Nephron progenitor cell (in vitro differentiated cells): ENCODE measurements at regions not wholly inside any gene's neighbourhood (a gene's known extent, or its start where the extent isn't known, plus 50 kb on each side); places are given as distances from the start of the nearest gene placed in this dataset.

Experiments used
- DNase-seq: peaks from one replicate; pipeline ENCODE4 v3.0.0; 2021
- H3K27ac Mint-ChIP-seq: 2 replicates; pipeline ENCODE4 v1.8.0; 2021; ENCODE audit warnings: mild to moderate bottlenecking, moderate library complexity, mixed read lengths
- H3K27me3 Mint-ChIP-seq: 2 replicates; pipeline ENCODE4 v1.8.0; 2021; ENCODE audit warnings: mild to moderate bottlenecking, low read depth, mixed read lengths; ENCODE audit not compliant: poor library complexity
- H3K36me3 Mint-ChIP-seq: 2 replicates; pipeline ENCODE4 v1.8.0; 2021; ENCODE audit warnings: low read depth, mixed read lengths
- H3K4me1 Mint-ChIP-seq: 2 replicates; pipeline ENCODE4 v1.8.0; 2021; ENCODE audit warnings: mixed read lengths
- H3K4me3 Mint-ChIP-seq: 2 replicates; pipeline ENCODE4 v1.8.0; 2021; ENCODE audit warnings: mild to moderate bottlenecking, moderate library complexity, mixed read lengths
- H3K9me3 Mint-ChIP-seq: 2 replicates; pipeline ENCODE4 v1.8.0; 2021; ENCODE audit warnings: mild to moderate bottlenecking, moderate library complexity, mixed read lengths
- TF ChIP-seq, protein P1 (sequence below): fragments of 200-600 bp; sonication (generic); IDR thresholded peaks from 2 replicates; pipeline ENCODE4 v1.5.0; 2021; ENCODE audit warnings: antibody characterized with exemption

DNA sequence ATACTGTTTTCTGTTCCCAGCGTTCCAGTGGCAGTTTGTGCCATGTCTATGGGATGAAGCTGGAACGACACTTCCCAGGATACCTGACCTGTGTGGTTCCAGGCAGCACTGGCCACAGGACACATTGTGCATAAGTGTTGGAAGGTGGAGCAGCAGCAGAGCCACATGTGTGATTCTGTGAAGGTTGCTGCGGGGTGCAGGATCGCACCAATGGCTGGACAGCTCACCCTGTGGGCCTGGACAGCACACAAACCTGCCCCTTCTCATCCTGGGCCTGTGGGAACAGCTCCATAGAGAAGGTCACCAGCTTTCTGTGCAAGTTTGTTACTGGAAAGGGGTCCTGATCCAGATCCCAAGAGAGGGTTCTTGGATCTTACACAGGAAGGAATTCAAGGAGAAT, 252.2 kb upstream of the RAB6C start:
- DNase-seq = no peak
- TF ChIP-seq, protein P1, sequence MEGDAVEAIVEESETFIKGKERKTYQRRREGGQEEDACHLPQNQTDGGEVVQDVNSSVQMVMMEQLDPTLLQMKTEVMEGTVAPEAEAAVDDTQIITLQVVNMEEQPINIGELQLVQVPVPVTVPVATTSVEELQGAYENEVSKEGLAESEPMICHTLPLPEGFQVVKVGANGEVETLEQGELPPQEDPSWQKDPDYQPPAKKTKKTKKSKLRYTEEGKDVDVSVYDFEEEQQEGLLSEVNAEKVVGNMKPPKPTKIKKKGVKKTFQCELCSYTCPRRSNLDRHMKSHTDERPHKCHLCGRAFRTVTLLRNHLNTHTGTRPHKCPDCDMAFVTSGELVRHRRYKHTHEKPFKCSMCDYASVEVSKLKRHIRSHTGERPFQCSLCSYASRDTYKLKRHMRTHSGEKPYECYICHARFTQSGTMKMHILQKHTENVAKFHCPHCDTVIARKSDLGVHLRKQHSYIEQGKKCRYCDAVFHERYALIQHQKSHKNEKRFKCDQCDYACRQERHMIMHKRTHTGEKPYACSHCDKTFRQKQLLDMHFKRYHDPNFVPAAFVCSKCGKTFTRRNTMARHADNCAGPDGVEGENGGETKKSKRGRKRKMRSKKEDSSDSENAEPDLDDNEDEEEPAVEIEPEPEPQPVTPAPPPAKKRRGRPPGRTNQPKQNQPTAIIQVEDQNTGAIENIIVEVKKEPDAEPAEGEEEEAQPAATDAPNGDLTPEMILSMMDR = no peak
- Mint-ChIP-seq H3K4me1 (peaks cover 27% of the 10 kb centered on the region), H3K4me3 (no peak overlapping the region), H3K27ac (no peak overlapping the region), H3K36me3 (no peaks in the 10 kb centered on the region), H3K9me3 (no peaks in the 10 kb centered on the region), H3K27me3 (peaks cover 8% of the 10 kb centered on the region)

DNA sequence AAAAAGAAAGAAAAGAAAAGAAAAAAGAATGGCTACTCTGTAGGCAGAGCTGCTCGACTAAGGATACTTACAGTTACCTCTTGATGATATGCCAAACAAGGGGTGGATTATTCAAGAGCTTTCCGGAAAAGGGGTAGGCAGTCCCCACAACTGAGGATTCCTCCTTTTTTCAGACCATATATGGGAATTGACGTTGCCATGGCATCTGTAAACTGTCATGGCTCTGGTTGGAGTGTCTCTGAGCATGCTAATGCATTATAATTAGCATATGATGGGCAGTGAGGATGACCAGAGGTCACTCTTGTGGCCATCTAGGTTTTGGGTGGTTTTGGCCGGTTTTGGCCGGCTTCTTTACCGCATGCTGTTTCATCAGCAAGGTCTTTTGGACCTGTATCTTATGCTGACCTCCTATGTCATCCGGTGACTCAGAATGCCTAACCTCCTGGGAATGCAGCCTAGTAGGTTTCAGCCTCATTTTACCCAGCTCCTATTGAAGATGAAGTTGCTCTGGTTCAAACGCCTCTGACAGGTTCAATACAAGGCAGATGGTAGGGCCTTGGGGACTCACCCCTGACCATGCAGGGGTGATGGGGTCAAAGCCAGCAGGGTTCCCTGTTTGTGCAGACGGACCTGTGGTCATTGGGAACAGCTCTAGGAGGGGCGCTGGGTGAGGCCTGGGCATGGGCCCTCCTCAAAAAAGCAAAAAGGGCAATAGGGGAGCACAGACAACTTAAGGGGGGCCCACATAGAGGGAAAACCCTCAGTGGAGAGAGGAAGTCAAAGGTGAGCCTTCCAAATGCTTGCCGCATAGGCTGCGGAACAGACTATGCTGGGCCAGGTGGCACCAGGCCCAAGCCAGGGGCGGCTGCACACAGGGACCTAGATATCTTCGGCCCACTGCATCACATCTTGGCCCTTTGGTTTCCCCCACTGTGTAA, 251.2 kb upstream of the RAB6C start:
- Mint-ChIP-seq H3K4me1 (peaks cover 16% of the 10 kb centered on the region), H3K9me3 (no peaks in the 10 kb centered on the region), H3K27ac (no peak overlapping the region), H3K27me3 (peaks cover 8% of the 10 kb centered on the region), H3K4me3 (no peak overlapping the region), H3K36me3 (no peaks in the 10 kb centered on the region)
- TF ChIP-seq, protein P1 = no peak
- DNase-seq = no peak

DNA sequence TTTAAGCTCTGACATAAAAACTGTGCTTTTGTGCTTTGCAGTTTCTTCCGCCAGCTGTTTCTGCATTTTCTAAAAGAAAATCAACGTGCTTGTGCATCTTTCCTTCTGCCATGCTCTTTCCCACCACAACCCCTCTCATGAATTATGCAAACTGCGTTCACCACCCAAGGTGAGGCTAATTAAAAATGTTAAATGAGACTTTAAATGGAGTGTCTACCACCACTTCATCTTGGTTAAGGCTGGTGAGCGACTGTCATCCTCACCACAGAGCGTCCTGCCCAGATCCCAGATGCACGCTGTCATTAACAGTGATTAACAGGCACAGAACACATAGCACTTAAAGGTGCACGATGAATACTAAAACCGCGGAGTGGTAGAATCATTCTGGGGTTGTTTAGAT, 250.5 kb upstream of the RAB6C start:
- Mint-ChIP-seq H3K27ac (no peak overlapping the region), H3K4me3 (no peak overlapping the region), H3K27me3 (peaks cover 8% of the 10 kb centered on the region), H3K9me3 (no peaks in the 10 kb centered on the region), H3K4me1 (peaks cover 16% of the 10 kb centered on the region), H3K36me3 (no peaks in the 10 kb centered on the region)
- no peak for DNase-seq
- TF ChIP-seq, protein P1 = no peak

DNA sequence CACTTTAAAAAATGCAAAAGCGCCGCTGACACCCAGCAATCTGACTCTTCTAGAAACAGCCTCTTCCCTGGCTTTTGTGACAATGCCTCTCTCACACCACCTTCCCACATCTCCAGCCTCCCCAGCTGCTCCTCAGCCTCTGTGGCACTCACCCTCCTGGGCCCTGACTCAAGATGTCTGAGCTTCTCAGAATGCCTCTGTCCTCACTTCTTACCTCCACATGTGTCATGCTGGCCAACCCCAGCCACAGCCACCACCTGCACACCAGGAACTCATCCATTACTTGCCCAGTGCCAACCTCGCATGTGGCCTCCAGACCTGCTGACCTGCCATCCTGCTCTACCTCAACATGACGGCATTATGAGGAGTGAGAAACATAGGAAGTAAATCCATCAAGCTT, 249.8 kb upstream of the RAB6C start:
- no peaks in the 10 kb centered on the region for H3K9me3 Mint-ChIP-seq
- H3K36me3 Mint-ChIP-seq = no peaks in the 10 kb centered on the region
- H3K27me3 Mint-ChIP-seq = peaks cover 8% of the 10 kb centered on the region
- peaks cover 16% of the 10 kb centered on the region for H3K4me1 Mint-ChIP-seq
- no peak overlapping the region for H3K27ac Mint-ChIP-seq
- TF ChIP-seq, protein P1 = no peak
- H3K4me3 Mint-ChIP-seq = no peak overlapping the region
- DNase-seq = no peak

DNA sequence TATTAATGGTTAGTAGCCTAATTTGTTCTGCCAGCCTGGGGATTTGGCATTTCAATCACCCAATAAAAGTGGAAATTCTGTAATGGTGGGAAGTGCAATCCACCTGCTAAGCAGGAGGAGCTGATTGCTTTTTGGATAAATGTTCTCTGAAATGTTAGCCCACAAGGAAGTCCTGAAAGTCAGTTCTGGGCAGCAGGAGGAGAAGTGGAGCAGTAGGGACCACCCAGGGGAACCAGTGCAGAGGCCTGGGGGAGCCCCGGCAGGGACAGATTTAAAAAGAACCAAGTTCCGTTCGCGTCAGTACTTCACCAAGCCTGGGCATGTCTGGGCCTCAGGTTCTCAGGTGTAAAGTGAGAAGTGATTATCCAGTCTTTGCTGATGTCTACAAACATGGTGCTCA, 248.5 kb upstream of the RAB6C start:
- H3K27ac Mint-ChIP-seq = no peak overlapping the region
- H3K4me1 Mint-ChIP-seq = peaks cover 16% of the 10 kb centered on the region
- TF ChIP-seq, protein P1 = no peak
- no peaks in the 10 kb centered on the region for H3K36me3 Mint-ChIP-seq
- DNase-seq = no peak
- H3K27me3 Mint-ChIP-seq = peaks cover 8% of the 10 kb centered on the region
- H3K9me3 Mint-ChIP-seq = no peaks in the 10 kb centered on the region
- no peak overlapping the region for H3K4me3 Mint-ChIP-seq
